ENCODE measurements at regions not wholly inside any gene's neighbourhood (a gene's known extent, or its start where the extent isn't known, plus 50 kb on each side); places are given as distances from the start of the nearest gene placed in this dataset.

- no peak for DNase-seq
Observed at GRCh38 chrX:95029571-95029970, 1355.6 kb downstream of the FAM133A start.

GRCh38 chrX:95040104-95040503 is 1366.1 kb downstream of the FAM133A start:
- DNase-seq, result no peak

- DNase-seq, result no peak
Observed at GRCh38 chrX:95044331-95044730, 1370.3 kb downstream of the FAM133A start.

- DNase-seq, result no peak
Observed at GRCh38 chrX:95055991-95056390, 1382.0 kb downstream of the FAM133A start.

GRCh38 chrX:95056901-95057300 is 1382.9 kb downstream of the FAM133A start:
- DNase-seq, result peak; percentile 38

- DNase-seq, result peak; percentile 64
Observed at GRCh38 chrX:95057341-95057740, 1383.3 kb downstream of the FAM133A start.

GRCh38 chrX:95058815-95059214 is 1384.8 kb downstream of the FAM133A start:
- DNase-seq, result peak; percentile 84

- DNase-seq, result no peak
Observed at GRCh38 chrX:95059909-95060308, 1385.9 kb downstream of the FAM133A start.

- peak; percentile 45 for DNase-seq
Observed at GRCh38 chrX:95063554-95063953, 1389.5 kb downstream of the FAM133A start.

- DNase-seq, result no peak
Observed at GRCh38 chrX:95065151-95065550, 1391.1 kb downstream of the FAM133A start.

- DNase-seq, result no peak
Observed at GRCh38 chrX:95071052-95071451, 1397.0 kb downstream of the FAM133A start.

- no peak for DNase-seq
Observed at GRCh38 chrX:95071621-95072020, 1397.6 kb downstream of the FAM133A start.

- DNase-seq, result peak; percentile 53
Observed at GRCh38 chrX:95076449-95076848, 1402.4 kb downstream of the FAM133A start.

- no peak for DNase-seq
Observed at GRCh38 chrX:95101851-95102390, 1427.9 kb downstream of the FAM133A start.

GRCh38 chrX:95117556-95117955 is 1443.5 kb downstream of the FAM133A start:
- no peak for DNase-seq

GRCh38 chrX:95145848-95146490 is 1472.0 kb downstream of the FAM133A start:
- no peak for DNase-seq

GRCh38 chrX:95152810-95153209 is 1478.8 kb downstream of the FAM133A start:
- DNase-seq, result no peak

GRCh38 chrX:95156566-95156965 is 1482.6 kb downstream of the FAM133A start:
- DNase-seq, result no peak
